Stimulated activated CD8-positive, alpha-beta memory T cell treated with anti-CD3 and anti-CD28 coated beads, Interleukin-12 subunit alpha, Interleukin-12 subunit beta, amount 100 ng/mL, for 4 hours (primary cell): ENCODE measurements at regions not wholly inside any gene's neighbourhood (a gene's known extent, or its start where the extent isn't known, plus 50 kb on each side); places are given as distances from the start of the nearest gene placed in this dataset.
A peak's percentile ranks its signal among the peaks of the same experiment; 100 is the strongest.

ENCODE experiments used
- DNase-seq: peaks from one replicate; pipeline ENCODE4 v3.0.0-alpha.2; 2020; ENCODE audit warnings: low read depth

GRCh38 chr6:16974704-16975359 is 127.0 kb upstream of the STMND1 start:
- no peak for DNase-seq

GRCh38 chr6:16974387-16974673 is 127.5 kb upstream of the STMND1 start:
- DNase-seq, result no peak

GRCh38 chr6:16973545-16974386 is 128.1 kb upstream of the STMND1 start:
- no peak for DNase-seq

GRCh38 chr6:16973051-16973450 is 128.8 kb upstream of the STMND1 start:
- no peak for DNase-seq

- no peak for DNase-seq
These were observed 129.3 kb upstream of the STMND1 start for GRCh38 chr6:16972535-16972934.

- DNase-seq, result no peak
These were observed 131.9 kb upstream of the STMND1 start for GRCh38 chr6:16969699-16970655.

GRCh38 chr6:16968101-16968500 is 133.7 kb upstream of the STMND1 start:
- no peak for DNase-seq

GRCh38 chr6:16967470-16967817 is 134.4 kb upstream of the STMND1 start:
- no peak for DNase-seq

- DNase-seq, result no peak
These were observed 134.9 kb upstream of the STMND1 start for GRCh38 chr6:16966791-16967469.

- no peak for DNase-seq
These were observed 136.2 kb upstream of the STMND1 start for GRCh38 chr6:16965689-16966088.

- DNase-seq, result peak; percentile 18
These were observed 137.0 kb upstream of the STMND1 start for GRCh38 chr6:16964553-16965499.

- DNase-seq, result no peak
These were observed 140.3 kb upstream of the STMND1 start for GRCh38 chr6:16961577-16961976.

GRCh38 chr6:16959789-16960188 is 142.1 kb upstream of the STMND1 start:
- no peak for DNase-seq

- no peak for DNase-seq
These were observed 145.5 kb upstream of the STMND1 start for GRCh38 chr6:16956361-16956760.

GRCh38 chr6:16955899-16956298 is 146.0 kb upstream of the STMND1 start:
- no peak for DNase-seq

- no peak for DNase-seq
These were observed 147.9 kb upstream of the STMND1 start for GRCh38 chr6:16953905-16954304.

GRCh38 chr6:16953446-16953845 is 148.4 kb upstream of the STMND1 start:
- DNase-seq, result no peak

GRCh38 chr6:16950825-16951495 is 150.9 kb upstream of the STMND1 start:
- DNase-seq, result no peak

- no peak for DNase-seq
These were observed 151.5 kb upstream of the STMND1 start for GRCh38 chr6:16950302-16950701.

GRCh38 chr6:16949716-16950115 is 152.1 kb upstream of the STMND1 start:
- DNase-seq, result no peak
